ENCODE measurements at regions not wholly inside any gene's neighbourhood (a gene's known extent, or its start where the extent isn't known, plus 50 kb on each side); places are given as distances from the start of the nearest gene placed in this dataset.

GRCh38 chr18:57094175-57094574 lies 52.7 kb upstream of the BOD1L2 start:
- Histone ChIP-seq H3K36me3 (ENCODE audit: control insufficient read depth in 4 of 4, insufficient read depth in 3 of 4, low read depth in 1 of 4, low read length in 3 of 4) (no peaks in the 10 kb centered on the region), H3K4me1 (ENCODE audit: control insufficient read depth in 4 of 4, insufficient read depth in 4 of 4, low read length in 3 of 4) (no peaks in the 10 kb centered on the region), H3K9me3 (ENCODE audit: control insufficient read depth in 4 of 4, low read length in 3 of 4) (no peaks in the 10 kb centered on the region), H3K4me3 (ENCODE audit: low read depth in 1 of 3, low read length in 3 of 3) (no peak overlapping the region), H3K27ac (ENCODE audit: low read depth in 1 of 2, low read length in 2 of 2) (no peak overlapping the region), H3K9ac (ENCODE audit: low read depth in 1 of 2, low read length in 2 of 2) (no peak overlapping the region), H3K27me3 (ENCODE audit: control insufficient read depth in 4 of 4, insufficient read depth in 4 of 4, low read length in 3 of 4) (no peaks in the 10 kb centered on the region)
- 82% methylated on average over 4 of the region's 4 CpGs for WGBS
- no peak for DNase-seq (ENCODE audit: low spot score)
- TF ChIP-seq CTCF (IDR thresholded peaks at IDR 0.05; ENCODE audit: low read depth, low read length, missing input control) (no peak), HNF4G (IDR thresholded peaks at IDR 0.05) (no peak), RXRA (IDR thresholded peaks at IDR 0.05) (no peak), JUND (IDR thresholded peaks at IDR 0.05) (no peak), ZBTB33 (IDR thresholded peaks at IDR 0.05) (no peak)

GRCh38 chr18:57095884-57096283 lies 51.0 kb upstream of the BOD1L2 start:
- DNase-seq (ENCODE audit: low spot score): no peak
- 55% methylated on average over 4 of the region's 4 CpGs for WGBS
- H3K27ac ChIP-seq (ENCODE audit: low read depth in 1 of 2, low read length in 2 of 2): no peak overlapping the region
- no peaks in the 10 kb centered on the region for H3K27me3 ChIP-seq (ENCODE audit: control insufficient read depth in 4 of 4, insufficient read depth in 4 of 4, low read length in 3 of 4)
- H3K9me3 ChIP-seq (ENCODE audit: control insufficient read depth in 4 of 4, low read length in 3 of 4): no peaks in the 10 kb centered on the region
- TF ChIP-seq JUND (IDR thresholded peaks at IDR 0.05): no peak
- no peak for TF ChIP-seq FOXA2 (IDR thresholded peaks at IDR 0.05)
- no peak for TF ChIP-seq EGR1 (IDR thresholded peaks at IDR 0.05; ENCODE audit: low read depth in 2 of 2)
- TF ChIP-seq NR2F2 (IDR thresholded peaks at IDR 0.05): no peak
- TF ChIP-seq HNF4G (IDR thresholded peaks at IDR 0.05): no peak
- TF ChIP-seq RAD21 (IDR thresholded peaks at IDR 0.05): no peak
- no peak for TF ChIP-seq RXRA (IDR thresholded peaks at IDR 0.05)
- no peak for TF ChIP-seq FOXA1 (IDR thresholded peaks at IDR 0.05)
- no peak for TF ChIP-seq MAX (IDR thresholded peaks at IDR 0.05)
- no peak for TF ChIP-seq YY1 (IDR thresholded peaks at IDR 0.05)
- TF ChIP-seq HNF4A (conservative IDR thresholded peaks at IDR 0.05): no peak
- no peak for TF ChIP-seq ZBTB33 (IDR thresholded peaks at IDR 0.05)
- TF ChIP-seq ATF3 (IDR thresholded peaks at IDR 0.05): no peak
- no peak for TF ChIP-seq REST (IDR thresholded peaks at IDR 0.05)
- TF ChIP-seq TAF1 (conservative IDR thresholded peaks at IDR 0.05): no peak
- TF ChIP-seq SP1 (IDR thresholded peaks at IDR 0.05): no peak
- TF ChIP-seq GABPA (IDR thresholded peaks at IDR 0.05 in 1 of 2, conservative IDR thresholded peaks at IDR 0.05 in 1 of 2): no peak
- no peak for TF ChIP-seq CTCF (IDR thresholded peaks at IDR 0.05; ENCODE audit: low read depth, low read length, missing input control)
- no peak overlapping the region for H3K9ac ChIP-seq (ENCODE audit: low read depth in 1 of 2, low read length in 2 of 2)
- no peaks in the 10 kb centered on the region for H3K36me3 ChIP-seq (ENCODE audit: control insufficient read depth in 4 of 4, insufficient read depth in 3 of 4, low read depth in 1 of 4, low read length in 3 of 4)
- no peak overlapping the region for H3K4me3 ChIP-seq (ENCODE audit: low read depth in 1 of 3, low read length in 3 of 3)
- H3K4me1 ChIP-seq (ENCODE audit: control insufficient read depth in 4 of 4, insufficient read depth in 4 of 4, low read length in 3 of 4): no peaks in the 10 kb centered on the region
